GM19035 (cell line): ENCODE measurements at regions not wholly inside any gene's neighbourhood (a gene's known extent, or its start where the extent isn't known, plus 50 kb on each side); places are given as distances from the start of the nearest gene placed in this dataset.
"Not testable (repeated sequence)": the region's sequence is repeated elsewhere in the genome, so short reads cannot be mapped to it uniquely, and the experiment has no call there.

ENCODE experiments used
- ATAC-seq: cut with Tn5 transposase; IDR thresholded peaks from one replicate; pipeline ENCODE4 v1.9.1; 2021; ENCODE audit not compliant: unreplicated experiment

- ATAC-seq, result no peak
Measured at GRCh38 chr10:57696641-57697040, 571.1 kb downstream of the IPMK start.

GRCh38 chr10:57694956-57695608 is 572.6 kb downstream of the IPMK start:
- no peak for ATAC-seq

GRCh38 chr10:57692255-57692980 is 575.3 kb downstream of the IPMK start:
- no peak for ATAC-seq

- ATAC-seq, result no peak
Measured at GRCh38 chr10:57689596-57690297, 577.9 kb downstream of the IPMK start.

GRCh38 chr10:57679916-57680315 is 587.8 kb downstream of the IPMK start:
- ATAC-seq, result no peak

- ATAC-seq, result no peak
Measured at GRCh38 chr10:57675125-57675524, 592.6 kb downstream of the IPMK start.

- ATAC-seq, result no peak
Measured at GRCh38 chr10:57673446-57673960, 594.2 kb downstream of the IPMK start.

GRCh38 chr10:57664815-57665214 is 602.9 kb downstream of the IPMK start:
- ATAC-seq, result no peak

- ATAC-seq, result no peak
Measured at GRCh38 chr10:57663401-57663800, 604.3 kb downstream of the IPMK start.

GRCh38 chr10:57661206-57661605 is 606.5 kb downstream of the IPMK start:
- ATAC-seq, result no peak

GRCh38 chr10:57657164-57657765 is 610.4 kb downstream of the IPMK start:
- ATAC-seq, result peak; percentile 98

GRCh38 chr10:57654856-57655255 is 612.8 kb downstream of the IPMK start:
- no peak for ATAC-seq

- not testable (repeated sequence) for ATAC-seq
Measured at GRCh38 chr10:57645108-57645507, 622.6 kb downstream of the IPMK start.

GRCh38 chr10:57638411-57638810 is 629.3 kb downstream of the IPMK start:
- ATAC-seq, result no peak

GRCh38 chr10:57628592-57629284 is 639.0 kb downstream of the IPMK start:
- ATAC-seq, result no peak

- ATAC-seq, result no peak
Measured at GRCh38 chr10:57627642-57628178, 640.0 kb downstream of the IPMK start.

GRCh38 chr10:57624856-57625592 is 642.7 kb downstream of the IPMK start:
- ATAC-seq, result no peak

- ATAC-seq, result no peak
Measured at GRCh38 chr10:57624066-57624465, 643.6 kb downstream of the IPMK start.

- ATAC-seq, result no peak
Measured at GRCh38 chr10:57621466-57621865, 646.2 kb downstream of the IPMK start.

- no peak for ATAC-seq
Measured at GRCh38 chr10:57605948-57606485, 661.7 kb downstream of the IPMK start.
